COLO668 (cell line): ENCODE measurements at regions not wholly inside any gene's neighbourhood (a gene's known extent, or its start where the extent isn't known, plus 50 kb on each side); places are given as distances from the start of the nearest gene placed in this dataset.
A peak's percentile ranks its signal among the peaks of the same experiment; 100 is the strongest.

ENCODE experiments used
- DNase-seq: peaks from one replicate; lab custom pipeline; 2025; ENCODE audit not compliant: unreplicated experiment; lab: John Stamatoyannopoulos, UW

- peak; percentile 67 for DNase-seq
Observed at GRCh38 chr9:38315085-38315595, 77.4 kb upstream of the ALDH1B1 start.

GRCh38 chr9:38313421-38313820, 79.1 kb upstream of the ALDH1B1 start:
- no peak for DNase-seq

- DNase-seq, result no peak
Observed at GRCh38 chr9:38312406-38312805, 80.1 kb upstream of the ALDH1B1 start.

- no peak for DNase-seq
Observed at GRCh38 chr9:38311382-38312270, 80.9 kb upstream of the ALDH1B1 start.

- DNase-seq, result no peak
Observed at GRCh38 chr9:38309324-38310195, 82.9 kb upstream of the ALDH1B1 start.

- DNase-seq, result no peak
Observed at GRCh38 chr9:38308136-38308535, 84.4 kb upstream of the ALDH1B1 start.

GRCh38 chr9:38306899-38307298, 85.6 kb upstream of the ALDH1B1 start:
- no peak for DNase-seq

- DNase-seq, result no peak
Observed at GRCh38 chr9:38305582-38305981, 86.9 kb upstream of the ALDH1B1 start.

GRCh38 chr9:38301376-38302106, 91.0 kb upstream of the ALDH1B1 start:
- no peak for DNase-seq

- DNase-seq, result no peak
Observed at GRCh38 chr9:38299856-38300255, 92.6 kb upstream of the ALDH1B1 start.

- DNase-seq, result no peak
Observed at GRCh38 chr9:38298904-38299303, 93.6 kb upstream of the ALDH1B1 start.

GRCh38 chr9:38298503-38298902, 94.0 kb upstream of the ALDH1B1 start:
- DNase-seq, result no peak

- DNase-seq, result no peak
Observed at GRCh38 chr9:38296807-38297206, 95.7 kb upstream of the ALDH1B1 start.

- DNase-seq, result no peak
Observed at GRCh38 chr9:38295764-38296163, 96.7 kb upstream of the ALDH1B1 start.

- DNase-seq, result no peak
Observed at GRCh38 chr9:38294220-38294960, 98.1 kb upstream of the ALDH1B1 start.

- no peak for DNase-seq
Observed at GRCh38 chr9:38293022-38293421, 99.5 kb upstream of the ALDH1B1 start.

GRCh38 chr9:38292480-38292879, 100.0 kb upstream of the ALDH1B1 start:
- no peak for DNase-seq

GRCh38 chr9:38289866-38290245, 102.6 kb upstream of the ALDH1B1 start:
- DNase-seq, result no peak

- DNase-seq, result no peak
Observed at GRCh38 chr9:38289236-38289865, 103.2 kb upstream of the ALDH1B1 start.

- DNase-seq, result no peak
Observed at GRCh38 chr9:38288502-38288901, 104.0 kb upstream of the ALDH1B1 start.
